NCI-H345 treated with DMSO at 0.1 percent for 48 hours (cell line): ENCODE measurements at regions not wholly inside any gene's neighbourhood (a gene's known extent, or its start where the extent isn't known, plus 50 kb on each side); places are given as distances from the start of the nearest gene placed in this dataset.
"Not testable (repeated sequence)": the region's sequence is repeated elsewhere in the genome, so short reads cannot be mapped to it uniquely, and the experiment has no call there.

Source experiments
- DNase-seq: peaks from one replicate; lab custom pipeline; 2025; ENCODE audit not compliant: unreplicated experiment; lab: John Stamatoyannopoulos, UW

- DNase-seq: no peak
Measured at GRCh38 chr11:22041039-22041438, 151.8 kb upstream of the ANO5 start.

GRCh38 chr11:22042081-22042480 is 150.8 kb upstream of the ANO5 start:
- no peak for DNase-seq

DNA sequence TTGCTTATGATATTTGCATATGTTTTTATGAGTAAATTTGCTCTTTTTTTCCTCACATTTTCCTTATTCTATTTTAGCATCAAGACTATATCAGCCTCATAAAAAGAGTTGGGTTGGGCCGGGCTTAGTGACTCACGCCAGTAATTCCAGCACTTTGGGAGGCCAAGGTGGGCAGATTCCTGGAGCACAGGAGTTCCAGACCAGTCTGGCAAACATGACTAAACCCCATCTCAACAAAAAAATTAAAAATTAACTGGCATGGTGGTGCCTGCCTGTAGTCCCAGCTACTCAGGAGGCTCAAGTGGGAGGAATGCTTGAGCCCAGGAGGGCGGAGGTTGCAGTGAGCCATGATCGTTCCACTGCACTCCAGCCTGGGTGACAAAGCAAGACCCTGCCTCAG is 148.8 kb upstream of the ANO5 start:
- no peak for DNase-seq

GRCh38 chr11:22049276-22049675 is 143.6 kb upstream of the ANO5 start:
- DNase-seq: no peak

DNA sequence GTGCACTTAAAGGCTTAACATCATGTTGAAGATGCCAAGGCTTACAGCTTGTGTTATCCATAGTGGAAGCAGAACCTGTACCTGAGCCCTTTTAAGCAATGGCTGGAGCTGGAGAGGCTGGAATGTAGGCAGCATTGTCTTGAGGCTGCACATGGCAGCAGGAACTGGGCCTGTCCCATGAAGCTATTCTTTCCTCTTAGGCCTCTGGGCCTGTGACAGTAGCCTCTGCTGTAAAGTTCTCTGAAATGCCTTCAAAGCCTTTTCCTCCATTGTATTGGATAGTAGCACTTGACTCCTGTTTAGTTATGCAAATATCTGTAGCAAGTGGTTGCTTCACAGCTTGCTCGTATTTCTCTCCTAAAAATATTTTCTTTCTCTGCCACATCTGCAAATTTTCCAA is 127.4 kb upstream of the ANO5 start:
- DNase-seq: no peak

- DNase-seq: no peak
Measured at GRCh38 chr11:22069844-22070243, 123.0 kb upstream of the ANO5 start.

- no peak for DNase-seq
Measured at GRCh38 chr11:22076271-22076930, 116.5 kb upstream of the ANO5 start.

DNA sequence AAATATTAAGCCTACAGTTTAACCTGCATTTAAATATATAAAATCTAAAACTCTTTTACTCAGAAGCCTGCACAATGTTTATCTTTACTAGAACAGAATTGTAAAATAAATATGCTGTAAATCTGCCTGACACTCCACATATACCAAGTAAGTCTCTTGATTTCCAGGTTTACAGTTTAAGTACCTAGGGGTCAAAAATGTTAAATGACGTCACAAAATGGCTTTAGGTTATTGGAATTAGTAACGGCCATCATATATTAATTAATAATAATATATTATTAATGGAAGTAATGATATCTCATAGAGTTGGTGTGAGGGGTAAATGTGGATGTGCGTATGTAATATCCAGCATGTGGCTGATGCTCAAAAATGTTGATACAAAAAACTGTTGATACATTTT is 114.8 kb upstream of the ANO5 start:
- no peak for DNase-seq

DNA sequence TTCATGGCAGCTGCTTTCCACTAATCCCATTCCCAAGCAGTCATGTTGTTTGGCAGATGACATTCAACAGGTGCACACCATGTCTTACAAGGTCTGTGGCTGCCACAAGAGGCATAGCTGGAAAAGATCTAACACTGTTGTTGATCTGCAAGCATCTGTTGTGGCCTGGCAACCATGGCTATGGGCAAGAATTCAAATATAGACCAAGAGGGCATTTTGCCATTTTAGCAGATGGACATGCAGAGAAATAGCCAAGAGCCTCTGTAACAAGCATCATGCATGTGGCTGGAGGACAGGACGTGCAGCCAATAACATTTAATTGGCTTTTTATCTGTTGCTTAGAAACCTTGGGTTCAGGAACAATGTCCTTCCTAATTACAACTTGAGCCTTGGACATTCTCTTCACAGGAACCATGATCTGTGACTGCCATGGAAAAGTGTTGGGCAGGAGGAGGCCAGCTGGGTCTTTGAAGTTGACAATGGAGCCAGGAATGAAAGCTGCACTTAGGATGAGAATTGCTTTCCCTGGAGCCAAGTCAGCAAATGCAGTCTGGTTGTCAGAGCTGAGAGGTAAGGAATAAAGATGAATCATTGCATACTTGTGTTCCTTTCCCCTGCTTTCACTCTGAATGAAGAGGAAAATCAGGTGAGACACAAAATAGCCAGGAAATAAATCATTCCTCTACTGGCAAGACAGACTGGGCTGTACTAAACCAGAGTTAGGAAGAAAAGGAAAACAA is 113.6 kb upstream of the ANO5 start:
- DNase-seq: no peak

DNA sequence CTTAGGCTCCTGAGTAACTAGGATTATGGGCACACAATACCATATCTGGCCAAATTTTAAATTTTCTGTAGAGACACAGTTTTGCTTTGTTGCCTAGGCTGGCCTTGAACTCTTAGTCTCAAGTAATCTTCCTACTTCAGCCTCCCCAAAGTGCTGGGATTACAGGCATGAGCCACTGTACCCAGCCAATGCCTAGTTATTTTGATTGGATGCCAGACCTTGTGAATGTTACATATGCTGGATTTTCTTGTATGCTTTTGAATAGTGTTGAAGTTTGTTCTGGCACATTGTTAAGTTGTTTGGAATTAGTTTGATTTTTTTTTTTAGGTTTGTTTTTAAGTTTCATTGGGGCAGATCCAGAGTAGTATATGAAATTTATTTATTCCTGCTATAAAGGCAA is 110.7 kb upstream of the ANO5 start:
- no peak for DNase-seq

DNA sequence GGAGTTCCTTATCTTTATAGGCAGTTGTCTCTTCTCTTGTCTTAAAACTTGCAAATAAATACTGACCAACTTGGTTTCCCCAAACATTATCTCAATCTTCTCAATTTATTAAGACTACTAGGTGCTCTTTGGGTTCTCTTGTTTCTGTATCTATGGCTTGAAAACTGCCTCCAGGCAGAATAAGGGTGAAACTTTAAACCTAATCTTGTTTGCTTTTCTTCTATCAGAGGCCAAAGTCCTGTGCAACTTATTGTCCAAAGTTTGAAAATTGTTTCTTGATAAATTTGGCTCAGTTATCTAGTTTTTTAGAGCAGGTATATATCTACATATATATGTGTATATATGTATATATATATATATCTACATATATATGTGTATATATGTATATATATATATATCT is 110.1 kb upstream of the ANO5 start:
- DNase-seq: no peak

DNA sequence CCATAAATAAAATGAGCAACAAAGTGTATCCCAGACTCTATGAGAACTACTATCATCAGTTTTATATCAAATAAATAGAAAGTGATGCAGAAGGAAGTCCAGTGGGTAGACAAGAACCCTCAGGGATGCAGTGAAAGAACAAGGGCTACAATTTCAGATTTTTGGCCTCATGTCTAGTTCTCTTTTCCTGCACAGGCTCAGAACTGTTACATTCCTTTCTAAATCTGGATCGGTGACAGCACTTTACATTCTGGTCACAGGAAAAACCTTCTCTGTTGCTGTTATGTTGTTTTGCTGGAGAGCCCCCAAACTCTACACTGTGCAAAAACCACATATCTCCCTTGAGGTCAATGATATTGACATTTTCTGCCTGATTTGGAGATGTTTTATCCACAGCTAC is 108.8 kb upstream of the ANO5 start:
- no peak for DNase-seq

GRCh38 chr11:22084564-22084963 is 108.3 kb upstream of the ANO5 start:
- DNase-seq: no peak

DNA sequence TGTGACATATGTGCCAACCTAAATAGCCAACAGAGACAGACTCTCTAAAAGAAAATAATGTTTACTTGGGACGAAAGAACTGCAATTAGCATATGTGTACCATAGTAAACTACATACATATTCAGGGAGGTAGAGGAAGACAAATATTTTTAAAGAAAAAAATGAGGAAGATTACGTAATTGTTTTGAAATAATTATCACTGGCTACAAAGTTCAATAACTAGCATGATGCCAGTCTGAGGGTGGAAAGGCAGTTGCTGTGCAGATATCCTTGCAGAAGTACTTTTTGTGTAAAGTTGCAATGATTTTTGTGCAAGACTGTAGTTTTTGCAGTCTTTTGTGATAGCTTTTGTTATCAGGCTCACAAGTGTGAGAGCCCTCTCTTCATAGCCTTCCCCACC is 103.3 kb upstream of the ANO5 start:
- DNase-seq: no peak

DNA sequence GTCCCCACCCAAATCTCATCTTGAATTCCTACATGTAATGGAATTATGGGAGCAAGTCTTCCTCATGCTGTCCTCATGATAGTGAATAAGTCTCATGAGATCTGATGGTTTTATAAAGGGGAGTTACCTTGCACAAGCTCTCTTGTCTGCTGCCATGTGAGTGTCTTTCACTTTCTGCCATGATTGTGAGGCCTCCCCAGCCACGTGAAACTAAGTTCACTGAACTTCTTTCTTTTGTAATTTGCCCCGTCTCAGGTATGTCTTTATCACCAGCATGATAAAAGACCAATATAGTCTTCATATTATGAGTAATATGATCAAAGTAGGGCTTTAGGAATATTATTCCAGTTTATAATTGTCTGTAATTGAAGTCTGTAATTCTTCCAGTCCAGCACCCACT is 86.3 kb upstream of the ANO5 start:
- no peak for DNase-seq

DNA sequence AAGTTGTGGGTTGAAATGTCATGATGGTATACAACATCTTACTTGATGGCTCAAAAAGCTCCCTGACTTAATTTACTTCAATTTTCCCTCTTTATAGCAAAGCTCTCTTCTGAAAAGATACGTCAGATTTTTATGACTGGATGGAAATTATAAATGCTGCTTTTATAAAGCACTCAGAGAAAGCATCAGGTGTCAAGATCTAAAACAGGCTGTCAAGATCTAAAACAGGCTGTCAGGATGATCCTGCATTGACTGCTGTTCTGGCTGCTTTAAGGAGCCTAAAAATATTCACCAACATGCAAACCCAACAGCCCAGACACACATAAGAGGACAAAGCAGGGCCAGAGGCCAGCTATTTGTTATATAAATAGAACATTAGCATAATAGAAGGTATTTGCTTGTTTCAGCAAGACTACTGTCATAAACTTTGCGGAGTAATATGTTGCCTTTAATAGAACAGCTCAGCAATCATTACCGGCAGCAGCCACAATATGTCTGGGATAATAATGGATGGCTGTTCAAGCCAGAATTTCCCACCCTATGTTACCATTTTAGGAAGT is 77.3 kb upstream of the ANO5 start:
- DNase-seq: no peak

- DNase-seq: not testable (repeated sequence)
Measured at GRCh38 chr11:22127981-22128380, 64.9 kb upstream of the ANO5 start.

DNA sequence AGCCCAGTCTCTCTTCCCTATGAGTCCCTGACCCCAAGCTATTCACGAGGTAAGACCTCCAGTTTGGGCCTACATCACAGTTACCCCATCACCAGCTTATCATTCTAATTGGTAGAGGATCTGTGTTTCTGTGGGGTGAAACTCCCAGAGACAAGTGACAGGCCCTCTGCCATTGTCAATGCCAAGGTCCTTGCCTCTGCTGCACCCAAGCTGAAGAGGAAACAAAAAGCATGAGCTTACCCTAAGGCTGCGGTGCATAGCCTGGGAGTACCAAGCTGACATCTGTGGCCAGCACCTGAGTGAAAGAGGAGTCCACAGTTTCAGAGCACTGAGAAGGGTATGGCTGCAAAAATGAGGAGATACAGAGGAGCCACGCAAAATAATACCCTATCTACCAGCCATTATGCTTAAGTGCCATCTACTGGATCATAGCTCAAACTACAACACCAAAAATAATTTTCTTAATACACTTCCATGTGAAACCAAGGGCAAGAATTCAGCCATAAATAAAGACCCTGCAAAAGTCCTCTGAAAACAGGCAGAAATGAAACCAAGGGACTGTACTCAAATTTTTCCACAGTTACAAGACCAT is 62.3 kb upstream of the ANO5 start:
- peak; percentile 38 for DNase-seq

DNA sequence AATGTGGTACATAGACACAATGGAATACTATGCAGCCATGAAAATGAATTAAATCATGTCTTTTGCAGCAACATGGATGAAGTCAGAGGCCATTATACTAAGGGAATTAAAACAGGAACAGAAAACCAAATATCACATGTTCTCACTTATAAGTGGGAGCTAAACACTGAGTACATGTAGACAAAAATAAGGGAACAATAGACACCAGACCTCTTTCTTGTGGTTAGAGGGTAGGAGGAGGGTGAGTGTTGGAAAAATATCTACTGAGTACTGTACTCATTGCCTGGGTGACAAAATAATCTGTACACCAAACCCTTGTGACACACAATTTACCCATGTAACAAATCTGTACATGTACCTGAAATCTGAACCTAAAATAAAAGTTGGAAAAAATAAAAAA is 59.1 kb upstream of the ANO5 start:
- no peak for DNase-seq

- DNase-seq: no peak
Measured at GRCh38 chr11:22138264-22138663, 54.6 kb upstream of the ANO5 start.
